GM12875 (cell line): ENCODE measurements at regions not wholly inside any gene's neighbourhood (a gene's known extent, or its start where the extent isn't known, plus 50 kb on each side); places are given as distances from the start of the nearest gene placed in this dataset.
"Not testable (repeated sequence)": the region's sequence is repeated elsewhere in the genome, so short reads cannot be mapped to it uniquely, and the experiment has no call there.

Experiments
- H3K4me3 ChIP-seq: one replicate; pipeline ENCODE4 v1.5.1; 2011; ENCODE audit warnings: low read depth, low read length, control low read depth
- TF ChIP-seq, protein P1 (sequence below): IDR thresholded peaks from 2 replicates; pipeline ENCODE4 v1.5.1; 2011; ENCODE audit warnings: low read depth, mild to moderate bottlenecking, control low read depth, inconsistent platforms, low read length, moderate library complexity, borderline replicate concordance; ENCODE audit not compliant: insufficient read depth

- no peak overlapping the region for H3K4me3 ChIP-seq
- TF ChIP-seq, protein P1, sequence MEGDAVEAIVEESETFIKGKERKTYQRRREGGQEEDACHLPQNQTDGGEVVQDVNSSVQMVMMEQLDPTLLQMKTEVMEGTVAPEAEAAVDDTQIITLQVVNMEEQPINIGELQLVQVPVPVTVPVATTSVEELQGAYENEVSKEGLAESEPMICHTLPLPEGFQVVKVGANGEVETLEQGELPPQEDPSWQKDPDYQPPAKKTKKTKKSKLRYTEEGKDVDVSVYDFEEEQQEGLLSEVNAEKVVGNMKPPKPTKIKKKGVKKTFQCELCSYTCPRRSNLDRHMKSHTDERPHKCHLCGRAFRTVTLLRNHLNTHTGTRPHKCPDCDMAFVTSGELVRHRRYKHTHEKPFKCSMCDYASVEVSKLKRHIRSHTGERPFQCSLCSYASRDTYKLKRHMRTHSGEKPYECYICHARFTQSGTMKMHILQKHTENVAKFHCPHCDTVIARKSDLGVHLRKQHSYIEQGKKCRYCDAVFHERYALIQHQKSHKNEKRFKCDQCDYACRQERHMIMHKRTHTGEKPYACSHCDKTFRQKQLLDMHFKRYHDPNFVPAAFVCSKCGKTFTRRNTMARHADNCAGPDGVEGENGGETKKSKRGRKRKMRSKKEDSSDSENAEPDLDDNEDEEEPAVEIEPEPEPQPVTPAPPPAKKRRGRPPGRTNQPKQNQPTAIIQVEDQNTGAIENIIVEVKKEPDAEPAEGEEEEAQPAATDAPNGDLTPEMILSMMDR, result no peak
Measured at GRCh38 chr3:98690876-98691275, 72.3 kb upstream of the ST3GAL6 start.

DNA sequence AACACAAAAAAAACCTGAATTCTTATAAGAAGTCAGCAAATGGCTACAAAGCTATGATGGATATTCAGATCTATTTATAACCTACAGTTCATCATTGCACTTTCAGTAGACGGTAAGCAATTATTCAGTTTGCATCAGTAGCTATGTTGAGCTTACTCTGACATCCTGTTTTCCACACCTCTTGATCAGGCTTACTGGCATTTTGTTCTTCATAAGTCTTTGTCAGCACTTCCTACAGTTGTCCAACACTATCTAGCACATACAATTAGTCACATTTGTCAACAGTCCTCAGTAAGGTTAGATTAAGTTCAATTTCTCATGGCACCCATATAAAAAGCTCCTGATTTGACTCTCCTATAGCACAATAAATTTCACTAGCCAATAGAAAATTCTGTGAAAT, 71.2 kb upstream of the ST3GAL6 start:
- H3K4me3 ChIP-seq, result no peak overlapping the region
- TF ChIP-seq, protein P1, result no peak

DNA sequence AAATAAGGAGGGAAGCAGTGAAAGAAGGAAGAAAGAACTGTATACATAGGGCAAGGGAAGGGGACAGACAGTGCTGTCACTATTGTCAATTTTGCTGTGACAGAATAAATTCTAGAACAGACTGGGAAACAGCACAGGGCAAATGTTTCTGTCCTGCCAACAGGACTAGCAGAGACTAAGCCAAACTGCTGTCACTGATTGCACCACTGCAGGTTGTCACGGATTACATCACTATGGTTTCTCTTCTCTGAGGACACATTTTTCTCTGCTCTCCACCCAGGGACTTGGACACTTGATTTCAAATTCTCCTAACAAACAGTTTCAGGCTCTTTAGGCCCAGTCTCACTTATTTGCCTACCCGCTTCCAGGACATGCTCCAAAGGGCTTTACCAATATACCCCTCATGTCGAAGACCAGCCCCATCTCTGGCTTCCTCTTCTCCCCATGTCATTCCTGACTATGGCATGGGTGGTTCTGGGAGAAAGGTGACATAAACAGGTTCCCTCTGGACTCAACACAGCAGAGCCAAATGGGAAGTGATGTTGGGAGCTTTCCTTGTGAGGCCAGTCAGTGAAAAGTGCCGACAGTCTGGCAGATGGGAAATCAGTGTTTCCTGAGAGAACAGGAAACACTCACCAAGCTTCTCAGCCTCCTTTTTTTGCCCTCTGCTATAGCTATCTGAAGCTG, 70.2 kb upstream of the ST3GAL6 start:
- TF ChIP-seq, protein P1, result no peak
- no peak overlapping the region for H3K4me3 ChIP-seq

- H3K4me3 ChIP-seq, result no peak overlapping the region
- TF ChIP-seq, protein P1, result no peak
Measured at GRCh38 chr3:98695796-98696195, 67.3 kb upstream of the ST3GAL6 start.

DNA sequence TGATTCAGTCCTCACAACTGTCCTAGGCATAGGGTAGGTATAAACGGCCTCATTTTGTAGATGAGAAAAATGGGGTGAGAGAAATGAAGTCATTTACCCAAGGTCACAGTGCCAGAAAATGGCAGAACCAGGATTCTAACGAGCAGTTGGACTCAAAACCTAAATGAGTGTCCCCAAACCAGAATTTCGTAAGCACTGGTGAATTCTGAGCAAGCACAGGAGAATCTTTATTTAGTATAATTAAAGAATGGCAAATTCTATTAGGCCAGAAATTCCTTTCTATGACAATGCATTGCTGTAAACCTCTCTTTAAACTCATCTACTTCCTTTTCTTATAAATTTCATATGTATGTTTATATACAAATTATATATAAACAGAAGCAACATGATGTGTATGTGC, 66.8 kb upstream of the ST3GAL6 start:
- H3K4me3 ChIP-seq, result not testable (repeated sequence)

DNA sequence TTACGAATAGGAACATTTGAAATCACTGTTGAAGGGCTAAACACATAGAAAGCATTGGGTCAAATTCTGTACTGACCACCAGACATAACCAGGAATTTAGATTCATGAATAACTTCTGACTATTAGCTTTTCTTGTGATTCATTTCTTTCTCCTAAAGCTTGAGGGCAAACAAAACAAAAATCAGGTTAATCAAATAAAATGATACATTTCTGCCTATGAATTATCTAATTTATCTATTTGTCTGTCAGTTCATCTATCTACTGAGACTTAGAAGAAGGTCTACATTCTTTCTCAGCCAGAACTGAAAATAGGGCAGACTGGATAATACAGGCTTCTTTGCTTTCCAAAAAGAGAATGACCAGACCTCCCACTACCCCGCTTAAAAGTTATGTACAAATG, 65.9 kb upstream of the ST3GAL6 start:
- TF ChIP-seq, protein P1, result no peak
- H3K4me3 ChIP-seq, result no peak overlapping the region

GRCh38 chr3:98699132-98699531, 64.0 kb upstream of the ST3GAL6 start:
- TF ChIP-seq, protein P1, result no peak
- no peak overlapping the region for H3K4me3 ChIP-seq
